ENCODE measurements at regions not wholly inside any gene's neighbourhood (a gene's known extent, or its start where the extent isn't known, plus 50 kb on each side); places are given as distances from the start of the nearest gene placed in this dataset.
"Not testable (repeated sequence)": the region's sequence is repeated elsewhere in the genome, so short reads cannot be mapped to it uniquely, and the experiment has no call there.

DNA sequence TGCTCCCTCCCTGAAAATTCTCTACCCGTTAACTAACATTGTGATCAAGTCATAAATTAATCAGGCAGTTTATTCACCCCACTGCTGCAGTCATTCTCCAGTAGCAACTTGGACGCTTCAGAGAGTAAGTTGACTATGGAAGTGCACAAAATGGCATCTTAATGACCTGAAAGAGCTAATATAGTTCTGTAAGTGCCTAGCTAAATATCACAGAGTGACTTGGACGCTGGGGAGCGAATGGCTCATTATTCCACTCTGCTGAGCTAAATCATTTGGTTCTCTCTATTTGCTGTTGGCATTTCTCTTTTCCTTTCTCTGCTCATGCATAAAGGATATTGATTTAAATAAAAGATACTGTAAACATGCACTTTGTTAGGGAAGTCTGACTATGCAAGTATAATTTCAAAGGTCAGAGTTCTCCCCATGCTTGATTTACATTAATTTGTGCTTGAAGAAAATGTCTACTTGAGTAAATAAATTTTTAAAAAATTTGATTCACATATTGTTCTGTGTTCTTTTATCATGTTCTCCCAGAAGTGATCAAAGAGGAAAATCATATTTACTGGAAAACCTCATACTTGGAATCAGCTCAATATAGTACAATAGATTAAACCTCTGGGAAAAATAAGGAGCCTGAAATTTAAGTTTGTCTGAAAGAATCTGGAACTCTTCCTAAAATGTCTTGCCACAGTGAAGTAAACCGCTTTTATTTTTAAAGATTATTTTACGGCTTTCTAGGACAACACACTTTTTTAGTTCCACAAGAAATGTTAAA lies 169.5 kb upstream of the HAPLN1 start:
- DNase-seq, result no peak

DNA sequence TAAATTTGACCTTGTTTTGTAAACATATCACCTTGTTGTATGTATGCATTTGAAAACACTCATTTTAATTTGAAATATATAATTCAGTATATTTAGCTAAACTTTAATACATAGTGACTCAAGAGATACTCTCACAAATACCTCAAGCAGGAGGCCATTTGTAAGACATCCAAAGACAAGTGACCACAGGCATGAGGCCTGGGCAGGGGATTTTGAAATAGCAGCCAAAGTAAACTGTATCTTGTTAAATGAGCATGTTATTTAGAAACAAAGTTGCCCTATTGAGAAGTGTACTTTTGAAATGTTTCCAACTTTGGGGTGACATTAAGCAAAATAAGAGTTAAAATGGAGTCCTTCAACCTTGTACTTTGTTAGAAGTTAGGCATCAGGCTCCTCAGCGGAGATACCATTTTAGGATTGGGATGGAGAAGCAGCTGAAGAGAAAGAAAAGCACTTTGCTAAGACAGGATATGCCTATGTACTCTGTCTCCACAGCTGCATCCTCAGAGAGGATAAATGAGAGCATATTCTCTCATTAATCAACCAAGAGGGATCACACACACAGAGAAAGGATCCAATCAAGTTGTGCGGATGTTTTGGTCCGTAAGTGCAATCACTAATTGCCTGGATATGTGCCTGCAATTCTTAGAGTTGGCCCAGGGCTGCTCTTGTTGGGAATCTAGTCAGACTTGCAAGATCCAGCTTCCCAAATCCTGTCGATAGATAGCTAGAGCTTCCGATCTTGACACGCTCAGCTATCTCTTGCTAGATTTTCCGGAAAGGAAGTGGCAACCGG lies 157.5 kb upstream of the HAPLN1 start:
- no peak for DNase-seq

DNA sequence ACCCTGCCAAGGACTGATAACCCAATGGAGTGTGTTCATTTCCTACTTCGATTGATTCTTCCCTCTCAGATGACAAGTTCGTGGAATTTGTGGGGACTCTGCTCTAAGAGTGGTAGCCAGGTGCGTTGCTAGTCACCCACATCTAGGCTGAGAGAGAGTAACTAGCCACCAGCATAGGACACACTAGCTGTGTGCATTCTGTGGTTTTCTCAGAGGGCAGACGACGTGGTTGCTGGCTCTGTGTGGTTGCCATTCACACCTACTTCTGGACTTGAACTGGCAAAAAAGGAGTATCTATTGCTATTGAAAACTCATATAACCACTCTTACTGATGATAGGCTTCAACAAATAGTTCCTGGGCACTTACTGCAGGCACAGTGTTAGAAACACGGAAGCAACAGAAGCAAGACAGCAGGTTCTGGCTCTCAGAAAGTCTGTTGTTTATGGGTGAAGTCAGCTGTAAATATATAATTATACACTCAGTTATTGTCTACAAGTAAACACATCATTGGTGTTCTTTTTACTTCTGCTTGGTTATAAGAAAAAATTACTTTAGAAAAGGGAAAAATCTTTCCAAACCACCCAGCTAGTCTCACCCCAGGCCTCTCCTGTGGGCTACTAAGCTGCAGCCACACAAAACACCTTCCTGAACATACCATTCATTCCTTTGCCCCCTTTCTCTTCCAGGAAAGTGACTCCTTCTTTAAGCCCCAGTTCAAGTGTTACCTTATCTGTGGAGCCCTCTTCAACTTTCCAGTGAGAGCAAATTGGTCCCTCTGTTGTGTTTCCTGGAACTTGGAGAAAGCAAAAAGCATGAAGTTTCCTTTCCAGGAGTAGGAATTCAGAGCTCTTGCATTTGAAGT lies 151.1 kb upstream of the HAPLN1 start:
- no peak for DNase-seq

DNA sequence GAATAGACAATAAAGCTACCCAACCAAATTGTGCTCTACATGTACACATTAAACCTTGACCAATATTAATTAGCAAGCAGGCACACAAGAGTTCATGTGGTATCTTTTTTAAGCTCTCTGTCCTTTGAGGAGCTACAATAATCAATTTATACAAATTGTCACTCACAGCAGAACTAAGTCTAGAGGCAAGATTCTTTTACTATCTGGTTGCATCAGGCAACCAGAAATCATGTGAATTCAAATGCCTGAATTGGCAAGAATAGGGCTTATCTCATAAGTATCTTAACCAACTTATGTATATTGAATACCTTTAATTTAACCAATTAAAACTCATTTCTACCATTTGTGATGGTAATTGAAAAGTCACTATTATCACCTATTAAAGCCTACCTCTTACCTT lies 145.5 kb upstream of the HAPLN1 start:
- no peak for DNase-seq

DNA sequence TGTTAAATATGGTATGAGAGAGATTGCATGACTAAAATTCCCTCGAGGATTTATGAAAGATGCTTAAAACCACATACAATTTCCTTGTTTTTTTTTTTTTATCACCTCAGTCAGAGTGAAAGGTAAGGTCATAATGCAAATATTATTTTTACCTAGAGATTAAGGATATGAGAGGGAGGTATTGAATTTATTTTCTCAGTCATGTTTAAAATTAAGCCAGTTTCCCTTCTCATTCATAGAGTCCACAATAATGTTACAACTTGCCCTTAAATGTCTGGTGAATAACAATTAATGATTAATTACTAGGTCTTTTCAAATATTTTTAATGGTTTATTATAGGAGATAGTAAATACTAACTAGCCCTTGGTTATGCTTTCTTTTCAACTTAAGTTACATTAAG lies 144.9 kb upstream of the HAPLN1 start:
- no peak for DNase-seq

DNA sequence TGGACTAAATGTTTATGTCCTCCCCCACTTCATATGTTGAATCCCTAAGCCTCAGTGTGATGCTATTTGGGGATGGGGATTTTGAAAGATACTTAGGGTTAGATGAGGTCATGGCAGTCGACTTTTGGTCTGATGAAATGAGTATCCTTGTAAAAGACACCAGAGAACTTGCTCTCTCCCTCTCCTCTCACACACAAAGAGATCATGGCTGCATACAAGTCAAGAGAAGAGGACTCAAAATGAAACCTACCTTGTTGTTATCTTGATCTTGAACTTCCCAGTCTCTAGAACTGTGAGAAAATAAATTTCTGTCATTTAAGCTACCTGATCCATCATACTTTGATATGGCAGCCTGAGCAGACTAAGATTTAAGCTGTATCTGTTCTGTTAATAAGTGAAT lies 144.0 kb upstream of the HAPLN1 start:
- DNase-seq, result no peak

DNA sequence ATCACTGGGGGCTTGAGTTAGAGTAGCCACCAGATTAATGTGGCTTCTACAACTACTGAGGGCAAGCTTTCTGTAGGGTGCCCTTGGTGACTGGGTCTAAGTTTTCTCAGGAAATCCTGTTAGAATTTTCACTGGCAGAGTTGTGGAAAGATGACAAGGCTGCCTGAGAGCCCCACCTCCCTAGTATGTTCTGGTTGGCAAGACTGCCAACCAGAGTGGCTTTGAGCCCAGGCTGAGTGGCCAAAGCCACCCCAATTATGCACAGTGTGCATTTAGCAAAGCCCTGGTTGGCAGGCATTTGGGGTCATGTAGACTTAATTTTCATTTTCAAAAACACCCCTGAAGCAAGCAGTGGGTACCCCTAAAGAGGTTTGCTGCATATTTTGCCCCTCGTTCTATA lies 136.7 kb upstream of the HAPLN1 start:
- no peak for DNase-seq

DNA sequence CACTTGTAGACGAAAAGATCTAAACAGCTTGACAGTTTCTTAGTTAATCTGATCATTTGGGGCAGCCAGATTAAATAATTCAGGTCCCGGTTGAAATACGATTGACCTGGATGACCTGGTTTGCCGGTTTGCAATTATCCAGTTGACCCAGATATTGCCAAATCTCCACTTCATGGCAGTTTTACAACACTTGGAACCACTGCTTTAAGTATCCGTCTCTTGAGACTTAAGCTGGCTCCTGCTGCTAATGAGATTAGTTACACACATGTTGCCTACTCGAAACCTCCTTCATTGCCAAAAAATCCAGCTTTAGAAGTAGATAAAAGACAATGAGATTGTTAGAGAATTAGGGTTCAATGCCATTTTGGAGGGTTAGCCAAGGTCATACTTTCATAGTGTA lies 136.2 kb upstream of the HAPLN1 start:
- DNase-seq, result no peak

DNA sequence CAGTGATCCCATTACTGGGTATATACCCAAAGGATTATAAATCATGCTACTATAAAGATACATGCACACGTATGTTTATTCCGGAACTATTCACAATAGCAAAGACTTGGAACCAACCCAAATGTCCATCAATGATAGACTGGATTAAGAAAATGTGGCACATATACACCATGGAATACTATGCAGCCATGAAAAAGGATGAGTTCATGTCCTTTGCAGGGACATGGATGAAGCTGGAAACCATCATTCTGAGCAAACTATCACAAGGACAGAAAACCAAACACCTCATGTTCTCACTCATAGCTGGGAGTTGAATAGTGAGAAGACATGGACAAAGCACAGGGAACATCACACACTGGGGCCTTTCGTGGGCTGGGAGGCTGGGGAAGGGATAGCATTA lies 129.8 kb upstream of the HAPLN1 start:
- not testable (repeated sequence) for DNase-seq

DNA sequence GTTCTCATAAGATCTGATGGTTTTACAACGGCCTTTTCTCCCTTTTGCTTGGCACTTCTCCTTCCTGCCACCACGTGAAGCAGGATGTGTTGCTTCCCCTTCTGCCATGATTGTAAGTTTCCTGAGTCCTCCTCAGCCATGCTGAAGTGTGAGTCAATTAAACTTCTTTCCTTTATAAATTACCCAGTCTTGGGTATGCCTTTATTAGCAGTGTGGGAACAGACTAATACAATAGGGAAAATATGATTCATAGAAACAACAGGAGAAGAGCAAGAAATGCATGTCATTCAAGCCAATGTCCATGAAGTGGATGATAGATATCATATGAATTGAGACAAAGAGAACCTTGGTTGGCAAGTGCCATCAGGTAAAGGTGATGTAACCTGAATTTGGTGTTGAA lies 128.3 kb upstream of the HAPLN1 start:
- DNase-seq, result no peak

DNA sequence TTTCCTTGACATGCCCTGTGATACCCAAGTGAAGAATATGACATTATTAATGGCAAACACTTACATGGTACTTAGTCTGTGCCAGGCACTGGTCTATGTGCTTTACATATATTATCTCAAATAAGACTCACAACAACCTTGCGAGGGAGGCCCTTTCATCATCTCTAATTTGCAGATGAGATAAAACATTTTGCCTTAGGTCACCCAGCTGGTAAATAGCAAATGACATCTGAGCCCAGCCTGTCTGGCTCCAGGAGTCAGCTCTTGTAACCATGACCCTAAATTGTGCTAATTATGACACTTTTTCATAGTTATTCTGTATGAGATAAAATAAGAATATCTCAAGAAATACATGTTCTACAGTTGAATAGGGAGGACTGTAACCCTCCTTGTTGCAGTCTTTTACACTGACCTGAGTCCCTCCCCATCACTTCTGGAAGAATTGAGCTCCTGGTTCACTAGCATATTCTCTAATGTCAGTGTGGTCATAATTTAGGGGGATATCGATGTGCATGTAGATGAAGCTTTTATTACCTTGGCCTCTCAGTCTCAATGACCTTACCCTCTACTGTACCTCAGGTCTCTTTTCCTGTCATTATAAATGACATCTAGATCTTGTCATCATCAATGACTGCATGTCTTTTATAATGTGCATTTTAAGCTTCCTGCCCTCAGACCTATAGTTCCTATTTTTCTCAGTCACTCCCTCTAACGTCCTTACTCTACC lies 126.1 kb upstream of the HAPLN1 start:
- no peak for DNase-seq

DNA sequence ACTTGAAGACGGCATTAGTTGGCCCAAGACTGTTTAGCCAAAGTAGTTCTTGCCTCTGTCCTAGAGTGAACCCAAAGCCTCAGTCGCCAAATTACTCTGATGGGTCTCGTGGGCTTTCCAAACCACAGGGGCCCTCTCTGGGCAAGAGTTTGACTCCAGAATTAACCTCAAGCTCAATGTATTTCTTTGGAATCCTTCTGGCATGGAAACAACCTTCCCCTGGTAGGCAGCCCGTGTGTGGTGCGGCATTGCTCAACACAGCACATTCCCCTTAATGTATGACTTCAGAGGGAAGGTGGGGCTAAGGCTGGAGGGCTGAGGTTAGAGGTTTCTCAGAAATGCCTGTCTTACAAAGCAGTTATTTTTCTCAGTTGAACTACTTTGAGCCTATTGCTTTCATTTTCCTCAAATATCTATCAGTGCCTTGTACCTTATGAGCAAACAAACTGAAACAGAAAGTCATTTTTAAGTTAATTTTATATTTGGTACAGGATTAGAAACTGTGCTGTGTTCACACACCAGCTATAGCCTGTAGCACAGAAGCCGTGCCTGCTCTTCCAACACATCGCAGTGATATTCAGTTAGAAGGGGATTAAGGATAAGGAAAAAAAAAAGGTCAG lies 123.9 kb upstream of the HAPLN1 start:
- DNase-seq, result peak in 1 of 2 donors; percentile 10

DNA sequence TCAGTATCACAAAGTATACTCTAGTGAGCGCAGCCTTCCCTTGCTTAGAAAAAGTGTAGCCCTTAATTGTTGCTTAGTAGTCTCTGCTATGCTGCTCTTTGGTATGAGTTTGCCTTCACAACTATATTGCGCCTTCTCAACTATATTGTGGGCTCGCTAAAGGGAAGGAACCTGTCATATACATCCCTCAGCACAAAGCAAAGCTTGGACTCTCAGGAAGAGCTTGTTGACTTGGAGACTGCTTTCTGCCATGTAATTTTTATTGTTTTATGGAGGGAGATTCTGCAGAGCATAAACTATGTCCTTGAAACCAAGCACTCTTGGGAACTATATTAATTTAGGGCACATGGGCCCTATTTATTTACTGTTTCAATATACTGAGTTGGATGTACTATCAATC lies 119.1 kb upstream of the HAPLN1 start:
- no peak for DNase-seq

DNA sequence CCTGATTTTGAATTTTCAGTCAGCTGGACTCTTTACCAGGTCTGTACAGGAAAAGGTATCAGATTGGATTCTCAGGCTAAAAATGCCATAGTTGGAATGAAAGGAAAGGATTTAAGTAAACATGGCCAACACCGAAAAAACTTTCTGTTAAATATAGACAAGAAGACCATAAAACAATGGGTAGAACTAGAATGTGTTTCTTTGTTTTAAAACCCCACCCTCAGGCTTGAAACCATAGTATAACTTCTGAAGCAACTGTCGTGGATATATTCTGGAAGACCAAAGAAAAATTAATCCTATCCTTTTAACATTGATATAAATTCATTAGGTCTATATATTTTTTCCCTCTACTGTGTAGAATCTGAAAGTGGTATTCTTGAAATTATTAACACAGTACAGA lies 118.6 kb upstream of the HAPLN1 start:
- DNase-seq, result no peak

DNA sequence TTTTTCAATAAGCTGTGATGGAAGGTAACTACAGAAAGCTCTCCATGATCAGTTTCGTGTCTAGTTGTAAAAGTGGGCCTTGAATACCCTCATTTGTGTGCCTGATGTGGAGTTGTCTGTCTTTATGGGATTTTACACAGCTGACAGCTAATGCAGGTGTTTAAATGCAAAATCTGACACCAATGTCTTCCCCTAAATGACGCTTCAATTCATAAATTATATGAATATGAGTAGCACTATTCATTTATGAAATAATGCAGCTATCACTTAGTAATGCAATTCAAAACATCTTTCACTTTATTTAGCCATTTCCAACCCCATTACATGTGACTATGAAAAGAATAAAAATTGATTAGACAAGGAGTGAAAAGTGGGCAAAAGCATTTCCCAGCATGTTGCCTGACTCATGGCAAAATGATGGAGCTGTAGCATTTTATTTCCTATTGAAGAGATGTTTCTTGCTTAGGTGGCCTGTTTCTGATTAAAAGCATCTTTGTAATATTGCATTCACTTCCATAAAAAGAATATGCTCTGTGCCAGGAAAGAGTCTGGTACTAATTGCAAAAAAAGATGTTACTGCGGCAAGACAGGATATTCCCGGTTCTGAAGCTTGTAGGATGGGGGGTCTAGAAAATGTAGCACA lies 116.7 kb upstream of the HAPLN1 start:
- DNase-seq, result no peak

DNA sequence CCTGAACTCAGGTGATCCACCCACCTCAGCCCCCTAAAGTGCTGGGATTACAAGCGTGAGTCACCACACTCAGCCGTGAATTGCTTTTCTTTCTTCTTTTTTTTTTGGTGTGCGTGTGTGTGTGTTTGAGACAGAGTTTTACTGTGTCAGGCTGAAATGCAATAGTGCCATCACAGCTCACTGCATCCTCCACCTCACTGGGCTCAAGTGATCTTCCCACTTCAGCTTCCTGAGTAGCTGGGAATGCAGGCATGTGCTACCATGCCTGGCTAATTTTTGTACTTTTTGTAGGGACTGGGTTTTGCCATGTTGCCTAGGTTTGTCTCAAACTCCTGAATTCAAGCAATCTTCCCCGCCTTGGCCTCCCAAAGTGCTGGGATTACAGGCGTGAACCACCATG lies 113.7 kb upstream of the HAPLN1 start:
- no peak for DNase-seq

DNA sequence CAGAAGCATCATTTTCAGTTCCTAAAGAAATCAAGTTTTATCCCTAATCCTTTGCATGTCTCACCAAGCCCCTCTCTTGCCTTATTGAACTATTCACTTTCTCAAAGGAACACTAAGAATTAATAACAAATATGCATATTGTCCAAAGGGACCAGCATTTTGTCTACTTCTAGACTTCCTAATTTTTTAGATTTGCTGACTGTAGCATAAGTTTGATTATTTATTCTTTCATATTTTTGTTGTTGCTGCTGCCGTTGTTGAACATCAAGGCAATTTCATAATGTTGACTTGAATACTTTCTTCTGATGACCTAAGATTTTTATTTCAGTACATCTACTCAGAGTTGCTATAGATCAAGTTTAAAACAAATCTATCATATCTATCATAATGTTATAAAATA lies 111.2 kb upstream of the HAPLN1 start:
- DNase-seq, result no peak

DNA sequence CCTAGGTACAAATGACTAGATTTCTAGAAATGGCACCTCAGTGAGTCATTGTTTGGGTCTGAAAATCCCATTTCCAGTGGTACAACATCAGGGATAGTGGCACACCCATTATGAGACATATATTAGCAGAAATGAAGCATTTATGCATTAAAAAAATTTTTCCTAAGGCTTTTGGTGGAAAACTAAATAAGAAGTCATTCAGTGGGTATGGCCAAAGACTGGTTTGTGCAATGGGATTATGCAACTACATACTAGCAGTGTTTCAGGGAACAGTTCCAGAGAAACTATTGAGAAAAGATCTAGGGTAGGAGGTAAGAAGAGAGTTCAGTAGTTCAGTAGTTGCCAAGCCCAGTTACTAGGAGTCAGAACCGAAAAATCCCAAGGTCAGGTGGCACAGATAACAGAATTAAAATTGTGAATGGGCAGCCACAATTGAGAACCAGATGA lies 106.5 kb upstream of the HAPLN1 start:
- no peak for DNase-seq

DNA sequence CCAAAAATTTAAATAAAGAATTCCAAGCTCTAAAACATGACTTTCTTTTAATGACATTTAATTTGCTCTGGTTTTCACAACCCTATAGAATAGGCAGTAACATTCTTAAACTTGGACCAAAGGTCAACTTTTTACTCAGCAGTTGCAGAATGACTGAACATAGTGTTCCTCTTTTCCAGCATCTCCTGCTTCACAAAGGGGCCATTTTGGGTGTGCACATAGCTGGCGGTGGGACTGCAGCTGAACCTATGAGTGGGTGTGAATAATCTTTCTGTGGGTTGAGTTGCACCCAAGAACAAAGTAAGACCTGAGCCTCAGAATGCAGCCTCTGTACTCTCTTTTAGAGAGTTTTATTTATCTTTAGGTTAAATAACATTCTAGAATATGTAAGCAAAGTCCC lies 96.9 kb upstream of the HAPLN1 start:
- DNase-seq, result no peak

DNA sequence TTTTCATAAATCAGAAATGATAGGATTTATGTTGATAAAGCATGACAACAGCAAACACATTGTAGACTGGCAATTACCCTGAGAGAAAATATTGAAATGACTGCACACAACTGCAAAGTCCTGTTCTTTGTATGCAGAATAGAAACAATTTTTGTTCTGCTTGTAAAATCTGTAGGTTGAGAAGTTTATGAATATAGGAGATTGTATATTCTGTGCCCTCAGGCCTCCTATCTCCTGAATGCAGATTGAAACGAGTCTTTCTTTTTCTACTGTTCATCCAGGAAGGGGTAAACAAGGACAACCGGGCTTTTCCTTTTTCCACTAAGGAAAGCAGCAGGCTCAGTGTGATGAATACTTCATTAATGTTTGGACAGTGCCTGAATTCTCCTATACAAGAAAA lies 95.0 kb upstream of the HAPLN1 start:
- DNase-seq, result no peak

DNA sequence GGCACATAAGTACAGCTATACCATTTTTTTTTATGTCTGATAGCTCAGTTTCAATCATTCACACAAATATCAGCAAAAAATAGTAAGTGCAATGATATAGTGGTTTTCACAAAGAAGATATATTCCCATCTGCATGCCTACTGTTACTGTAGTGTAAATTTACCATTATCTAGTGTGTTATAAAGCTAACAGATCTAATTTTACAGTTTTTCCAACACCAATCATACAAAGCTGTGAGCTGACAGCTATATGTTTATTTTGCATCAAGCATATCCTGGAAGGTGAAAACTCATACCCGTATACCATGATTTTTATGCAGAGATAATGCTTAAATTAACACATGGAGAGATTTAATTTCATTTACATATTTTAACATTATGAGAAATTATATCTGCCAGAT lies 89.9 kb upstream of the HAPLN1 start:
- no peak for DNase-seq

DNA sequence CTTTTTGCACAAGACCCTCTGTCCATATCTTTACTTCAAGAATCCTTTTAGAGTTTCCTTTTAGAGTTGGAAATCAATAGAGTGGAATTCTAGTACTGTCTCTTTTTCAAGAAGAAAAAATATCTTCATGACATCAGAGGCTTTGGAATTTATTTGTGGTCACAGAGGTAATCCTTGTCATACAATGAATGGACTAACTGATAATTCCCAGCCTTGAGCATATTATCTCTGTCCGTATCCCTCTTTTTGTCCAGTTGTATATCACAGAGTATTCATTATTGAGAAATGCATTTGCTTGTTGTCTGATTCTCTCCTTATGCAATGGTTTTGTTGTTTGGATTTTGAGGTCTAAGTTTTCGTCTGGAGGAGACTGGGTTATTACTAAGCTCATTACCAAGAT lies 82.0 kb upstream of the HAPLN1 start:
- no peak for DNase-seq
